Neural progenitor cell (in vitro differentiated cells): ENCODE measurements at regions not wholly inside any gene's neighbourhood (a gene's known extent, or its start where the extent isn't known, plus 50 kb on each side); places are given as distances from the start of the nearest gene placed in this dataset.

Source experiments
- CTCF ChIP-seq: fragments of 200-600 bp; sonication (generic); IDR thresholded peaks from 2 replicates; pipeline ENCODE4 v1.5.1; 2017; ENCODE audit warnings: antibody characterized with exemption, mild to moderate bottlenecking
- EZH2 ChIP-seq: fragments of 200-600 bp; sonication (generic); IDR thresholded peaks from 2 replicates; pipeline ENCODE4 v1.6.1; 2017; ENCODE audit warnings: antibody characterized with exemption, mild to moderate bottlenecking, moderate library complexity
- EZH2phosphoT487 ChIP-seq: fragments of 200-600 bp; sonication (generic); IDR thresholded peaks from 2 replicates; pipeline ENCODE4 v1.6.1; 2017; ENCODE audit warnings: antibody characterized with exemption

- TF ChIP-seq CTCF (no peak), EZH2 (no peak), EZH2phosphoT487 (no peak)
Measured at GRCh38 chr6:4295058-4295782, 159.8 kb upstream of the ECI2 start.
